ENCODE measurements at regions not wholly inside any gene's neighbourhood (a gene's known extent, or its start where the extent isn't known, plus 50 kb on each side); places are given as distances from the start of the nearest gene placed in this dataset.
A peak's percentile ranks its signal among the peaks of the same experiment; 100 is the strongest.

- H3F3A ChIP-seq (replicated peaks; ENCODE audit: insufficient read depth) = no peaks in the 10 kb centered on the region
- no peaks in the 10 kb centered on the region for H3K36me3 ChIP-seq (replicated peaks in 1 of 2; ENCODE audit: control insufficient read depth in 1 of 2, insufficient read depth in 2 of 2, low read length in 1 of 2)
- no peaks in the 10 kb centered on the region for H4K20me1 ChIP-seq (ENCODE audit: insufficient read depth)
- DNase-seq = no peak
- no peak for TF ChIP-seq ZBTB33 (IDR thresholded peaks at IDR 0.05; ENCODE audit: borderline replicate concordance, low read depth)
- TF ChIP-seq FOXJ3 (CRISPR knock-in tag; IDR thresholded peaks at IDR 0.05) = no peak
- TF ChIP-seq GABPA (IDR thresholded peaks at IDR 0.05; ENCODE audit: low read depth) = no peak
- no peak for TF ChIP-seq FOSL2 (IDR thresholded peaks at IDR 0.05; ENCODE audit: borderline replicate concordance, low read depth)
- TF ChIP-seq, protein P1, sequence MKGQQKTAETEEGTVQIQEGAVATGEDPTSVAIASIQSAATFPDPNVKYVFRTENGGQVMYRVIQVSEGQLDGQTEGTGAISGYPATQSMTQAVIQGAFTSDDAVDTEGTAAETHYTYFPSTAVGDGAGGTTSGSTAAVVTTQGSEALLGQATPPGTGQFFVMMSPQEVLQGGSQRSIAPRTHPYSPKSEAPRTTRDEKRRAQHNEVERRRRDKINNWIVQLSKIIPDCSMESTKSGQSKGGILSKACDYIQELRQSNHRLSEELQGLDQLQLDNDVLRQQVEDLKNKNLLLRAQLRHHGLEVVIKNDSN (IDR thresholded peaks at IDR 0.05; ENCODE audit: borderline replicate concordance, low read depth) = no peak
- no peak for TF ChIP-seq GATA2 (CRISPR knock-in tag; IDR thresholded peaks at IDR 0.05)
- TF ChIP-seq FOXM1 (IDR thresholded peaks at IDR 0.05; ENCODE audit: low read depth) = no peak
- TF ChIP-seq MEF2A (IDR thresholded peaks at IDR 0.05; ENCODE audit: borderline replicate concordance, low read depth) = no peak
- TF ChIP-seq MAX (IDR thresholded peaks at IDR 0.05; ENCODE audit: low read depth) = no peak
- TF ChIP-seq TCF12 (IDR thresholded peaks at IDR 0.05) = no peak
- TF ChIP-seq RCOR1 (IDR thresholded peaks at IDR 0.05; ENCODE audit: low read length) = no peak
- no peak for TF ChIP-seq CTCF (IDR thresholded peaks at IDR 0.05)
- no peak for TF ChIP-seq YY1 (IDR thresholded peaks at IDR 0.05; ENCODE audit: low read depth)
- TF ChIP-seq RAD21 (IDR thresholded peaks at IDR 0.05; ENCODE audit: low read length) = no peak
- TF ChIP-seq NRF1 (IDR thresholded peaks at IDR 0.05; ENCODE audit: low read depth, low read length) = no peak
- TF ChIP-seq ELF1 (IDR thresholded peaks at IDR 0.05) = no peak
- TF ChIP-seq, protein P2, sequence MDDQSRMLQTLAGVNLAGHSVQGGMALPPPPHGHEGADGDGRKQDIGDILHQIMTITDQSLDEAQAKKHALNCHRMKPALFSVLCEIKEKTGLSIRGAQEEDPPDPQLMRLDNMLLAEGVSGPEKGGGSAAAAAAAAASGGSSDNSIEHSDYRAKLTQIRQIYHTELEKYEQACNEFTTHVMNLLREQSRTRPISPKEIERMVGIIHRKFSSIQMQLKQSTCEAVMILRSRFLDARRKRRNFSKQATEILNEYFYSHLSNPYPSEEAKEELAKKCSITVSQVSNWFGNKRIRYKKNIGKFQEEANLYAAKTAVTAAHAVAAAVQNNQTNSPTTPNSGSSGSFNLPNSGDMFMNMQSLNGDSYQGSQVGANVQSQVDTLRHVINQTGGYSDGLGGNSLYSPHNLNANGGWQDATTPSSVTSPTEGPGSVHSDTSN (IDR thresholded peaks at IDR 0.05) = no peak
- no peak for TF ChIP-seq TEAD4 (IDR thresholded peaks at IDR 0.05; ENCODE audit: borderline replicate concordance, insufficient read depth)
- no peaks in the 10 kb centered on the region for H3K9me2 ChIP-seq
- ChIA-PET POLR2A (no interaction called here), CTCF (no interaction called here)
- H3K27ac ChIP-seq (ENCODE audit: low read depth in 2 of 2, low read length in 1 of 2) = peak overlapping the region; percentile 41 to 60; a peak in 3 of 4 replicates
- no peak overlapping the region for H3K9ac ChIP-seq
- H3K4me1 ChIP-seq (ENCODE audit: control insufficient read depth in 1 of 2, insufficient read depth in 2 of 2, low read depth in 1 of 2, low read length in 1 of 2) = peaks cover 7 to 8% of the 10 kb centered on the region in 2 experiments; a peak in 3 of 4 replicates
- no peak overlapping the region for H3K4me2 ChIP-seq
- no peak overlapping the region for H3K4me3 ChIP-seq (ENCODE audit: low read depth in 2 of 2, low read length in 1 of 2)
- H3K79me2 ChIP-seq (ENCODE audit: insufficient read depth) = no peaks in the 10 kb centered on the region
- no peak overlapping the region for H2AFZ ChIP-seq (ENCODE audit: low read depth)
- H3K27me3 ChIP-seq (ENCODE audit: insufficient read depth) = no peaks in the 10 kb centered on the region
- no peaks in the 10 kb centered on the region for H3K9me3 ChIP-seq
Measured at GRCh38 chrX:13159886-13160285, 115.5 kb upstream of the FAM9C start.
